ENCODE measurements at regions not wholly inside any gene's neighbourhood (a gene's known extent, or its start where the extent isn't known, plus 50 kb on each side); places are given as distances from the start of the nearest gene placed in this dataset.

- TF ChIP-seq CHD4 (IDR thresholded peaks at IDR 0.05; ENCODE audit: borderline replicate concordance), result no peak
- TF ChIP-seq, protein P1, sequence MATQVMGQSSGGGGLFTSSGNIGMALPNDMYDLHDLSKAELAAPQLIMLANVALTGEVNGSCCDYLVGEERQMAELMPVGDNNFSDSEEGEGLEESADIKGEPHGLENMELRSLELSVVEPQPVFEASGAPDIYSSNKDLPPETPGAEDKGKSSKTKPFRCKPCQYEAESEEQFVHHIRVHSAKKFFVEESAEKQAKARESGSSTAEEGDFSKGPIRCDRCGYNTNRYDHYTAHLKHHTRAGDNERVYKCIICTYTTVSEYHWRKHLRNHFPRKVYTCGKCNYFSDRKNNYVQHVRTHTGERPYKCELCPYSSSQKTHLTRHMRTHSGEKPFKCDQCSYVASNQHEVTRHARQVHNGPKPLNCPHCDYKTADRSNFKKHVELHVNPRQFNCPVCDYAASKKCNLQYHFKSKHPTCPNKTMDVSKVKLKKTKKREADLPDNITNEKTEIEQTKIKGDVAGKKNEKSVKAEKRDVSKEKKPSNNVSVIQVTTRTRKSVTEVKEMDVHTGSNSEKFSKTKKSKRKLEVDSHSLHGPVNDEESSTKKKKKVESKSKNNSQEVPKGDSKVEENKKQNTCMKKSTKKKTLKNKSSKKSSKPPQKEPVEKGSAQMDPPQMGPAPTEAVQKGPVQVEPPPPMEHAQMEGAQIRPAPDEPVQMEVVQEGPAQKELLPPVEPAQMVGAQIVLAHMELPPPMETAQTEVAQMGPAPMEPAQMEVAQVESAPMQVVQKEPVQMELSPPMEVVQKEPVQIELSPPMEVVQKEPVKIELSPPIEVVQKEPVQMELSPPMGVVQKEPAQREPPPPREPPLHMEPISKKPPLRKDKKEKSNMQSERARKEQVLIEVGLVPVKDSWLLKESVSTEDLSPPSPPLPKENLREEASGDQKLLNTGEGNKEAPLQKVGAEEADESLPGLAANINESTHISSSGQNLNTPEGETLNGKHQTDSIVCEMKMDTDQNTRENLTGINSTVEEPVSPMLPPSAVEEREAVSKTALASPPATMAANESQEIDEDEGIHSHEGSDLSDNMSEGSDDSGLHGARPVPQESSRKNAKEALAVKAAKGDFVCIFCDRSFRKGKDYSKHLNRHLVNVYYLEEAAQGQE (IDR thresholded peaks at IDR 0.05), result no peak
- no peak for TF ChIP-seq CHD2 (IDR thresholded peaks at IDR 0.05; ENCODE audit: low read length, partially characterized antibody)
- TF ChIP-seq ZFP36 (IDR thresholded peaks at IDR 0.05; ENCODE audit: borderline replicate concordance, partially characterized antibody), result no peak
- no peak for TF ChIP-seq RNF2 (IDR thresholded peaks at IDR 0.05; ENCODE audit: borderline replicate concordance, low read depth)
- TF ChIP-seq BHLHE40 (IDR thresholded peaks at IDR 0.05; ENCODE audit: low read depth, low read length), result no peak
Observed at GRCh38 chr12:115700896-115701465, 576.5 kb downstream of the MED13L start.

All from A549 (cell line).